ENCODE measurements at regions not wholly inside any gene's neighbourhood (a gene's known extent, or its start where the extent isn't known, plus 50 kb on each side); places are given as distances from the start of the nearest gene placed in this dataset.

GRCh38 chr12:84599539-84599938, 313.1 kb downstream of the SLC6A15 start:
- ATAC-seq, result peak; percentile 67

- no peak for ATAC-seq
Measured at GRCh38 chr12:84596266-84596665, 316.3 kb downstream of the SLC6A15 start.

DNA sequence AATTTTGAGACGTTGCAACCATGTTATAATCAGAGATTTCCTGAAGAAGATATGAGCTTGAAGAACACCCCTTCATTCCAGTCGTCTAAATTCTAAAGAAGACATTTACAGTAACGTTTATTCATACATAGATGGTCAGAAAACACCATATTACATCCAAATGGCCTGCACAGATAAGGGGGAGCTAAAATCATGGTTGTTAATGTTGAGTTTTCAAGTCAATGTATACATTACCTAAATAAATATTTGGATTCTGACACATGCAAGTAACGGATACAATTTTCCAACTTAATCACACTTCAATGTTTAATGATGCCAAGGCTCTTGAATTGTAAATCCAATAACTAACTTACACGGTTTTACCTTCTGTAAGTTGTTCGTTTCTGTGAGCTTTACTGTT, 318.4 kb downstream of the SLC6A15 start:
- ATAC-seq, result no peak

DNA sequence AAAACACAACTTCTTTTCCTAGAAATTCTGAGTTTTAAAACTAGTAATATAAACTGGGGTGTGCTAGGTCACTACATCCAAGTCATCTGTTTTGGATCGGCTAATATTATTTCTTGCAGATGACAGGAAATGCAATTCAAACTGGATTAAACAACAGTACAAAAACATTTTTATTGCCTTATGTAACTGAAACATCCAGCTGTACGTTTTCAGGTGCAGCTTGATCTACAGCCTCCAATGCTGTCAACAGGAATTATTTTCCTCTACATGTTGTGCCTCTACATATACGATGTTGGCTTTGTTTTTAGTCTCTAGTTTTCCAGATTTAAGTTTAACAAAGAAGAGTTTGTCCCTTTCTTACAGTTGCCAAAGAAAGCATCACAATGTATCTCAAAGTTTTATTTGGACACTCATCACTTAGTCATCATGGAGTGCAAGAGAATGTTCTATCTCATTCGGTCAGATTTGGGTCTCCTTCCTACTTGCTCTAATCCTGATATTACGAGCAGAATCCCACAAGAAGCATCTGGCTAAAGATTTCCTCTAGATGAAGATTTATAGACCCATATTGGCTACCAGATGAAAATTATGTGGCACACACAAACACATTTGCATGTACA, 326.7 kb downstream of the SLC6A15 start:
- no peak for ATAC-seq

DNA sequence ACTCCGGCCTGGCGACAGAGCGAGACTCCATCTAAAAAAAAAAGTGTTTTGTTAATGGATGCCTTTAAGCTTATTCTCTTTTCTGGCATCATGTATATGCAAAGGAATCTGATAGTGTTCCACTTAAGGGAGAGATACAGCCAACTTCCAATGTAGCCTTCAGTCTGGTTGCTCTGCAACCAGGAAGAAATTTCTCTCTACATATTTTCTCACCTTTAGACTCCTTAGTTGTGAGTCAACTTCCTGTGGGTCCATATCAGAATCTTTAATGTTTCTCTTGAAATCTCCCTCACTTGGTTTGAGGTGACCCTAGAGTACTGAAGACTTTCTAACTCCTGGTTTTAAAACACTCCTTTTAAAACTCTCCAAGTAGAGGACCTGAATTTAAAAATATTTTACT, 340.4 kb downstream of the SLC6A15 start:
- ATAC-seq, result no peak

- ATAC-seq, result no peak
Measured at GRCh38 chr12:84562331-84562730, 350.3 kb downstream of the SLC6A15 start.

DNA sequence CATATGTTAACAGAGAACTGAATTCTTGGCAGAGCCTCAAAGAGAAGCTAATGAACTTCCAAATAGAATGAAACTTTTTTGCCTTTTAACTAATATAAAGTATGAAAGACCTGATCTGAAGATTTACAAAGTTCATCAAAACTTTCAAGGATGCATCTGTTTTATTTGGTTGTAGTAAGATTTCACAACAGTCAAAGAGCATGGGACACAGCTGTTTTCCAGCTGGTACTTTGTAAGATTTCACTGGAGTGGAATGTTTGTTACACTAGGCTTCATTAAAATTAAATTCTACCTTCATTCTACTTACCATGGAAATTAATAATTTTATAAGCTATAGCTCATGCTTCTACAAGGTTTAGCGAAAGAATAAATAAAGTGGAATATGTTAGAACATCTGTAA, 351.2 kb downstream of the SLC6A15 start:
- ATAC-seq, result no peak

- ATAC-seq, result no peak
Measured at GRCh38 chr12:84554199-84554723, 358.3 kb downstream of the SLC6A15 start.

GRCh38 chr12:84553331-84554117, 359.1 kb downstream of the SLC6A15 start:
- ATAC-seq, result no peak

DNA sequence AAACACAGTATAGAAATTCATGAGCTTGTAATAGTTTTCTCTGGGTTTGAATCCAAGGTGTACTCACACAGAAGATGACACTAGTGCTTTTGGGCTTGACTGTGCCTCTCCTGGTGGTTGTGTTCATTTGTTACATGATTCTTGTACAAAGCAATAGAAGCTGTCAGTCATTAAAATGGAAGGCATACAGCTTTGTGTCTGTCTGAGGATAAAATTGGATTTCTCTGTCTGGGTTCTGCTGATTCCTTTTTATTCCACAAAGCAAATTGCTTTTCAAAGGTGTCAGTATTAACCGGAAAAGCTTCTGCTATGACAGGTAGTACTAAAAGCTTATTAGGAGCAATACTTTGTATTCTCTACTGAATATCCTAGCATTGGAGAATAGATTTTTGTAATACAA, 361.2 kb downstream of the SLC6A15 start:
- ATAC-seq, result no peak

GRCh38 chr12:84550518-84550917, 362.1 kb downstream of the SLC6A15 start:
- no peak for ATAC-seq

- no peak for ATAC-seq
Measured at GRCh38 chr12:84542289-84542688, 370.3 kb downstream of the SLC6A15 start.

GRCh38 chr12:84537666-84538065, 374.9 kb downstream of the SLC6A15 start:
- no peak for ATAC-seq

GRCh38 chr12:84512751-84513150, 399.8 kb downstream of the SLC6A15 start:
- ATAC-seq, result no peak

DNA sequence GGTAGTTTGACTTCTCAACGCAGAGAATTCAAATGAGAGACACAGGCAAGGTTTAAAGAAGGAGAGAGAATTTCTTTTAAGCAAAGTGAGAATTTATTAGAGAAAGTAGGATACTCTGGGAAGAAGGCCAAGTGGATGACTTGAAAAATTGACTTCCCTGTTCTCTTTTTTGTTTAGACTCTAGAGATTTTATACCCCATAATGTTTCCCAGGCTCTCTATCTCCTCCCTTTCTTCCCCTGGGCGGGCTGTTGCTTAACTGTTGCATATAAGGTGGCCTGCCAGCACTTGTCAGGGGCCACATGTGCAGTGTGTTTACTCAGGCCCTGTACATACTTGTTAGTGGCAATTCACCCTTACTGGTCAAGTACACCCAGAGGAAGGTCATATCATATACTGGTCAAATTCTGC, 403.7 kb downstream of the SLC6A15 start:
- ATAC-seq, result peak; percentile 79

DNA sequence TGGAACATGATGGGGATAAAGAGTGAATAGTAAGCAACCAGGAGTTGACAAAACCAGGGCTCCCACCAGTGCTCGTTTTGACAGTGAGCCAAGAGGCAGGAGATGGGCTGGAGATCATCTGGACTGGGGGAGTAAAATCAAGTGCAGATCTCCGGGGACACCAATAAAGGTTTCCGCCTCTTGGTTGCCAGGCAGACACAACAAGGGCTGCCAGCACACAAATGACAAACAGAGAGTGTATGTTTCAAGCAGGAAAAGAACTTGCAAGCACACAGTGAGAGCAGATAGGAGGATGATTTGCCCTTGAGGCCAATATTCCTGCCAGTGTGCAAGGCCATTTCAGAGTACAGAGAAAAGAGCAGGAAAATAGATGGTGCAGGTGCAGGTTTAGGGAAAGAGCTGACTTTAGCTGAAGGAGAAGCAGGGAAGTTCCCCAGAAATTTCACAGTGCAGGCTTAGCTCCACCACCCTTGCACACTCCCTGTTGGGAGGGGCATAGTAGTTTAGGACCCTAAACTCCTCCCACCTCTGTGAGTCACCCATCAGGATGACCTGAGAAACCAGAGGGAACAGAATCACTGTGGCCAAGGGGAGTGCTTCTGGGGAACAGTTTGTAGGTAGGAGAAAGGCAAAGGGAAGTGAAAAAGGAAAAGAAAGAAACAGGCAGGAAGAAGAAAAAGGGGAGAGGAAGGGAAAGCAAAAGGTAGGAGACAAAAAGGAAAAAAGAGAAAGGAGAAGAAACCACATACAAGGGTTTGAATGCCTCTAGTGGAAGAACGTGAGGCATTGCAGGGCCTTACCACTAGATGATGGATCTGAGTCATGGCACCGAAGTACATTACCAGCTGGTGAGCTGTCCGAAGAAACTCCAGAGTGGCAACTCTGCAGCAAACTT, 404.4 kb downstream of the SLC6A15 start:
- ATAC-seq, result peak; percentile 95

DNA sequence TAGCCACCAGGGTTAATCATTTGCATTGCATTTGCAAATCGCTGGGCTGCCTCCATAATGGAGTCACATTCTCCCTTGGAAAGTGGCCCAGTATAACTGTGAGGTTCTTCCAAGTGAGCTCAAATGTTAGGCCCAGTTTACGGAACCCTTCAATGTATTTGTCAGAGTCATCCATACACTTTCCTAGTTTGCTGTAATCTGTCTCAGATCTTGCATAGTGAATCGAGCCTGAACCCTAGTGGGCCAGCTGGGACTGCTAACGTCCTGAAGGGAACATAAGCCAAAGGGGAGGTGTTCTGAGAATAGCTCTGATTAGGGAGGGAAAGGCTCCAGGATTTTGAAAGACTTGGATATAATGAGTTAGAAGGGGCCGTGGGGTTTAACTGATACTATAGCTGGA, 406.3 kb downstream of the SLC6A15 start:
- no peak for ATAC-seq

DNA sequence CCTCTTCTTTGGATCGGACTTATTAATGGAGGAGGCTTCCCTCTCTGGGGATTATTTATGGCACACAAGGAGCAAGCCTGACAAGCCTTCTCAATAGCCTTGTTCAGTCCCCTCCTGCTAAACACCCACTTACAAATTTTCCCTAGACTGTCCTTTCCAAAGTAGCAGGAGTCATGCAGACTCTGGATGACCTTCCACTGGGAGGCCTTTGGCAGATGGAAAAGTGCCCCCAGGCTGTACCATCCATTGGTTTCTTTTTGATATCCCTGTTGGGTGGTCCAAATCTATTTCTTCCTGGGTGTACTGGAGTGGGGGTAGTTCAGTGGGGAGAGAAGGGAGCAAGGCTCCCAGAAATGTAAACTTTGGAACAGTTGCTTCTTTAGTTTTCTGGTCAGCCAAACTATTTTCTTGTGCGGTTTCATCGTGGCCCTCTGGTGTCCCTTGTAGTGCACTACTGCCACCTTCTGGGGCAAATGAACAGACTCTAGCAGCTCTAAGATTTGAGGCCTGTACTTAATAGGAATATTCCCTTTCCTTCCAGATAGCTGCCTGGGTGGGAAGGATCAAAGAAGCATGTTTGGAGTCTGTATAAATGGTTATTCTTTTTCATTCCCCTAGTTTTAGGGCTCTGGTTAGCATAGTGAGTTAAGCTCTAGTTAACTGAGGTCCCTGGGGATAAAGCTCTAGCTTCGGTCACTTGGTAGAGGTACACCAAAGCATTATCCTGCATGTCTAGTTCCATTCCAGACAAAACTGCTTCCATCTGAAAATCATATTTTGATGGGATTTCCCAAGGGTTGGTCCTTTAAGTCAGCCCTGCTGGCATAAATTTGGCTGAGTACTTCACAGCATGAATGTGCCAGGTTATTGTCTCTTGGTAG, 409.5 kb downstream of the SLC6A15 start:
- ATAC-seq, result peak; percentile 85

DNA sequence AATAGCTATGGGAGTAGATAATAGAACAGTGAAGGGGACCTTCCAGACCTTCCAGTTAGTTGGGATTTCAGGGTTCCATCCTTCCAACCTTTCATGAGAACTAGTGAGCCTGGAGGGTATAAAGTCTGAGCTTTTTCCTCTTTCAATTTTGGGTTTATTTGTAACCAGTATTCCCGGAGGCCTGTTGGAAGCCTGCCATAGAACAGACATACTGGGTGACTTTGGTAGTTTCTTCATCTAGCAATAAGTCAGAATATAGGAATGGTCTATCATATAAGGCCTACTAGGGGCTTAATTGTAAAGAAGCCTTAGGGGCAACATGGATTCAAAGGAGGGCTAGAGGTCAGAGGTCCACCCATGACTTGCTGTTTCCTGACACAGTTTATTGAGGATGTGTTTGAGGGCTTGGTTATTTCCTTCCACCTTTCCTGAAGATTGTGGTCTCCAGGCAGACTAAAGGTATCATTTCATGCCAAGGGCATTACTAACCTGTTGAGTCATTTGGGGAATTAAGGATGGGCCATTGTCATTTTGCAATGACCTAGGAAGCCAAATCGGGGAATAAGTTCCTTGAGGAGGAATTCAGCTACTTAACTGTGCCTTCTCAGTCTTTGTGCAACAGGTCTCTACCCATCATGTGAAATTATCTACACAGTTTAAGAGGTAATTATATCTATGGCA, 410.3 kb downstream of the SLC6A15 start:
- peak; percentile 50 for ATAC-seq

GRCh38 chr12:84497819-84498218, 414.8 kb downstream of the SLC6A15 start:
- no peak for ATAC-seq

GRCh38 chr12:84495711-84496110, 416.9 kb downstream of the SLC6A15 start:
- ATAC-seq, result no peak
